ENCODE measurements at regions not wholly inside any gene's neighbourhood (a gene's known extent, or its start where the extent isn't known, plus 50 kb on each side); places are given as distances from the start of the nearest gene placed in this dataset.

DNA sequence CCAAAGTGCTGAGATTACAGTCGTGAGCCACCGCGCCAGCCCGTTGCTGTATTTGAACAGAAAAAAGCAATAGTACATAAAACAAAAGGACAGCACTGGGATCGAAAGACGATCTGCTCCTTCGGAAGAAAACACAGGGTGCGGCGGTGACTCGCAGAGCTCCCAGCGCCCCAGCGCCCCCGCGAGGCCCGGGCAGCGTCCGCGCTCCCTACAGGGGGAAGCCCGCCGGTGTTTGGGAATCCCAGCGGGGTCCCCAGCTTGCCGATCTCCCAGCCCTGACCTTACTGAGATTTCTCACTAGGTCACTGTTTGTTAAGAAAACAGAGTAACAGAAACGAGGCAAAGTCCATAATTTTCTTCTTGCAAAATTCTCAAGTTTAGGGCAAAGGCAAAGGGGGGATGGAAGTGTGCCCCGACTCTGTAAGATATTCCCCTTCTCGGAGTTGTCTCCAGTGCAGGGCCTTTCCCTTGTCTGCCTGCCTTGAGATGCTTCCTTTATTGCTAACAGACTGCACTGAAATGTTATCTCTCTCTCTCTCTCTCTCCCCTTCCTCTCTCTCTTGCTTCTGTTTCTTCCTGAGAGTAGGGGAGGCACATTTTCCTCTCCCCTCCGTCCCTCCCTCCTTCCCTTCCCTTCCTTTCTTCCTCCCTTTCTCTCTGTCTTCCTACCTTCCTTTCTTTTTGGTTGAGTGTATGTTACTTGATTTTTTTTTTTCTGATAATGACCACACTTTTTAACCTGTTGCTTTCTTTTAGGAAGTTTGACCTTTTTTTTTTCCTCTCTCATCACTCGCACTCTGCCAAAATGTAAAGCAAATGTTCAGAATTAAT lies 91.9 kb downstream of the TMEM30B start:
- Mint-ChIP-seq H3K9me3 (no peaks in the 10 kb centered on the region), H3K27ac (no peak overlapping the region), H3K4me1 (peaks cover 4% of the 10 kb centered on the region), H3K36me3 (ENCODE audit: low read depth) (no peaks in the 10 kb centered on the region), H3K4me3 (peak overlapping the region; percentile 44), H3K27me3 (peaks cover 39% of the 10 kb centered on the region)
- DNase-seq, result no peak
- ChIA-PET CTCF (interaction anchor here (0.9 kb wide), 1 partner anchor 10 kb away, joined by 3 read pairs; no protein-coding TSS in a partner anchor), POLR2A (no interaction called here)
- intact Hi-C loops (cut with micrococcal nuclease), result no loop called here
- peak; percentile 50 for ATAC-seq (ENCODE audit: low read depth)
- TF ChIP-seq CTCF (IDR thresholded peaks at IDR 0.05), result no peak

DNA sequence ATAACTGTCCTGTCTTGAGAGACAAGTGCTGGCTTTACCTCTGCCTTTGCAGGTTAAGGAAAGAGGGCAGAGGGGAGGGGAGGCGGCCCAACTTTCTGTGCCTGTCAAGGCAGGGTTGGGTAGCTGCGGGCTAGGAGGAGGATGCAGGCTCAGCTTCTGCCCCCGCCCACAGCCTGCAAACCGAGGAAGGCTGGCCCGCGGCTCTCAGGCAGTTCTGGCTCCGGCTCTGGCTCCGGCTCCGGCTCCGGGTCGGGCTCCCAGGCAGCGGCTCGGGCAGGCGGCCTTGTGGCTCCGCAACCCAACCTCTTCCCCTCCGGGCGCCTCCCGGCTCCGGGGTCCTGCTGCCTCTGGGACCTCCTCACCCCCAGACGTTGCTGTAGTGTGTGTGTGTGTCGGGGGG lies 92.9 kb downstream of the TMEM30B start:
- CTCF ChIA-PET, result no interaction called here
- TF ChIP-seq CTCF (IDR thresholded peaks at IDR 0.05), result no peak
- POLR2A ChIA-PET, result no interaction called here
- Mint-ChIP-seq H3K27me3 (peaks cover 37% of the 10 kb centered on the region), H3K27ac (no peak overlapping the region), H3K9me3 (no peaks in the 10 kb centered on the region), H3K4me3 (no peak overlapping the region), H3K36me3 (ENCODE audit: low read depth) (no peaks in the 10 kb centered on the region), H3K4me1 (peaks cover 4% of the 10 kb centered on the region)
- ATAC-seq (ENCODE audit: low read depth) (no peak), DNase-seq (no peak)
- intact Hi-C loops (cut with micrococcal nuclease), result no loop called here

DNA sequence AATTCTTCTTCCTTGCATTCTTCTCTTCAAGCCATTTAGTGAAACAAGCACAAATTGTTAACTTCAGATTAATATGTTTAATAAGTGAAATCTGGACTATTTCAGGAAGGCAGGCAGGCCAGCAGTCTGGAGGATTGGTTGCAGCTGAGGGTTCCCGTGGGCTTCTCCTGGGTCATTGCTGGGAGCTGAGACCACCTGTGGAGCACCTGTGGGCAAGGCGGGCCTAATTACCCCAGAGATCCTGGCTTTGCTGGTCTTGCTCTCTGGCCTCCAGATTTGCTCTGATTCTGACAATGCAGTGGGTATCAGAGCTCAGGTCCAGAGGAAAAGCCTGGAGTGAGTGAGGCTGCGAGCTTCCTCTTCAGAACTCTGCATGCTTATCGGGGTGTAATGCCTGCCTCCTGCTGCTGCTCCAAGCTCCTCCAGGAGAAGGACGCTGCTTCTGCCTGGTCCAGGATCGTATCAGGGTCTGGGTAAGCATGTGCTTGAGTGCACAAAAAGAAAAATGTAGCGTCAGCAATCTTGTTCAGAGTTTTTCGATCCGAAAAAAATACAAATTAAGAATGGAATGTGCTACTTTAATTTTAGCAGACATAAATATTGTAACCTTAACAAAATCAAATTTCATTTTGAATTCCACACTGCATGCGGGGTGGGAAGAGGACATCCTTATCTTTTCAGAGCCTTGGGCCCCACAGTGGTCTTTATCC lies 93.8 kb downstream of the TMEM30B start:
- intact Hi-C loops (cut with micrococcal nuclease), result no loop called here
- ChIA-PET CTCF (no interaction called here), POLR2A (no interaction called here)
- Mint-ChIP-seq H3K27ac (no peak overlapping the region), H3K4me3 (no peak overlapping the region), H3K9me3 (no peaks in the 10 kb centered on the region), H3K4me1 (peaks cover 4% of the 10 kb centered on the region), H3K36me3 (ENCODE audit: low read depth) (no peaks in the 10 kb centered on the region), H3K27me3 (peaks cover 32% of the 10 kb centered on the region)
- TF ChIP-seq CTCF (IDR thresholded peaks at IDR 0.05), result no peak
- no peak for ATAC-seq (ENCODE audit: low read depth)
- DNase-seq, result no peak

- POLR2A ChIA-PET, result no interaction called here
- CTCF ChIA-PET, result no interaction called here
- intact Hi-C loops (cut with micrococcal nuclease), result no loop called here
- H3K36me3 Mint-ChIP-seq (ENCODE audit: low read depth), result no peaks in the 10 kb centered on the region
- H3K27me3 Mint-ChIP-seq, result peaks cover 28% of the 10 kb centered on the region
- peaks cover 4% of the 10 kb centered on the region for H3K4me1 Mint-ChIP-seq
- no peak overlapping the region for H3K4me3 Mint-ChIP-seq
- DNase-seq (no peak), ATAC-seq (ENCODE audit: low read depth) (no peak)
- no peak for TF ChIP-seq CTCF (IDR thresholded peaks at IDR 0.05)
- H3K27ac Mint-ChIP-seq, result no peak overlapping the region
- no peaks in the 10 kb centered on the region for H3K9me3 Mint-ChIP-seq
Observed at GRCh38 chr14:61186341-61187195, 94.6 kb downstream of the TMEM30B start.

- no peaks in the 10 kb centered on the region for H3K36me3 Mint-ChIP-seq (ENCODE audit: low read depth)
- ChIA-PET POLR2A (no interaction called here), CTCF (no interaction called here)
- H3K4me1 Mint-ChIP-seq, result peaks cover 4% of the 10 kb centered on the region
- TF ChIP-seq CTCF (IDR thresholded peaks at IDR 0.05), result no peak
- intact Hi-C loops (cut with micrococcal nuclease), result no loop called here
- H3K27ac Mint-ChIP-seq, result no peak overlapping the region
- H3K4me3 Mint-ChIP-seq, result no peak overlapping the region
- peaks cover 22% of the 10 kb centered on the region for H3K27me3 Mint-ChIP-seq
- H3K9me3 Mint-ChIP-seq, result no peaks in the 10 kb centered on the region
- ATAC-seq (ENCODE audit: low read depth) (no peak), DNase-seq (no peak)
Observed at GRCh38 chr14:61185534-61185933, 95.6 kb downstream of the TMEM30B start.

Measured in activated B cell treated with CpG ODN at 0.5 μM for 24 hours (primary cell).